HEK293T (cell line): ENCODE measurements at regions not wholly inside any gene's neighbourhood (a gene's known extent, or its start where the extent isn't known, plus 50 kb on each side); places are given as distances from the start of the nearest gene placed in this dataset.

Source experiments
- ARNT ChIP-seq: fragments of 450-650 bp; IDR thresholded peaks from 2 replicates; pipeline ENCODE4 v1.6.1; 2017; ENCODE audit warnings: mild to moderate bottlenecking
- BHLHE40 ChIP-seq: fragments of 450-650 bp; IDR thresholded peaks from 2 replicates; pipeline ENCODE4 v1.6.1; 2016; ENCODE audit warnings: mild to moderate bottlenecking, moderate library complexity, borderline replicate concordance
- CTBP1 ChIP-seq: fragments of 450-650 bp; IDR thresholded peaks from 2 replicates; pipeline ENCODE4 v1.6.1; 2016; ENCODE audit warnings: borderline replicate concordance
- ELF4 ChIP-seq: fragments of 450-650 bp; IDR thresholded peaks from 2 replicates; pipeline ENCODE4 v1.6.1; 2017; ENCODE audit warnings: antibody characterized with exemption
- FOXM1 ChIP-seq: fragments of 450-650 bp; IDR thresholded peaks from 2 replicates; pipeline ENCODE4 v1.6.1; 2017; ENCODE audit warnings: mild to moderate bottlenecking, borderline replicate concordance
- SP1 ChIP-seq: fragments of 450-650 bp; IDR thresholded peaks from 2 replicates; pipeline ENCODE4 v1.6.1; 2017
- SUZ12 ChIP-seq: fragments of 450-650 bp; IDR thresholded peaks from 2 replicates; pipeline ENCODE4 v1.6.1; 2016; ENCODE audit warnings: mild to moderate bottlenecking
- ZNF384 ChIP-seq: fragments of 450-650 bp; IDR thresholded peaks from 2 replicates; pipeline ENCODE4 v1.6.1; 2016

- TF ChIP-seq BHLHE40 (no peak), CTBP1 (no peak), SP1 (no peak), ARNT (no peak), ELF4 (no peak), SUZ12 (no peak), ZNF384 (no peak), FOXM1 (no peak)
Observed at GRCh38 chr17:13200671-13201070, 182.8 kb upstream of the ELAC2 start.
